ENCODE measurements at regions not wholly inside any gene's neighbourhood (a gene's known extent, or its start where the extent isn't known, plus 50 kb on each side); places are given as distances from the start of the nearest gene placed in this dataset.
"Not testable (repeated sequence)": the region's sequence is repeated elsewhere in the genome, so short reads cannot be mapped to it uniquely, and the experiment has no call there.

DNA sequence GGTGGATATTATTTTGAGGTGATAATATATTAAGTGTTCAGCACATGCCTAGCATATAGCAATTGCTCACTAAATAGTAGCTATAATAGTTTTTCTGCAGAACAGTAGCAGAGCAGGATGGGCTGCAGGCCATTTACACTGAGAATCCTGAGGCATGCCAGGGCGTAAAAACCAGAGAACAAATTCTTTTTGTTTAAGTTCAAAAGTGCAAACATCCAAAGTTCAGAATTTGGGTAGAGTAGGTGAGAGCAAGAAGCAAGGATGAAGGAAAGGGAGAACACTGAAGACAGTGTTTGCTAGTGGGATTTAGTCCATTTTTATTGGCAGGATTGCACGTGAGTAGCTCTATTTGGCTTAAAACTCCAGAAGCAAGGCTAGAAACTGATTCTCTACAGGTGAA is 72.0 kb upstream of the RHOBTB1 start:
- Histone ChIP-seq H3K9ac (no peak overlapping the region), H3K27ac (no peak overlapping the region), H4K20me1 (ENCODE audit: insufficient read depth) (no peaks in the 10 kb centered on the region), H3K27me3 (replicated peaks; ENCODE audit: insufficient read depth) (no peaks in the 10 kb centered on the region), H3K4me2 (ENCODE audit: unreplicated experiment) (no peak overlapping the region), H3K4me1 (ENCODE audit: insufficient read depth) (no peaks in the 10 kb centered on the region), H3K4me3 (no peak overlapping the region), H3K36me3 (ENCODE audit: low read depth) (no peaks in the 10 kb centered on the region), H2AFZ (no peak overlapping the region), H3F3A (ENCODE audit: insufficient read depth) (no peaks in the 10 kb centered on the region), H3K79me2 (ENCODE audit: insufficient read depth) (no peaks in the 10 kb centered on the region), H3K9me3 (ENCODE audit: low read depth) (no peaks in the 10 kb centered on the region), H3K9me2 (ENCODE audit: insufficient read depth) (no peaks in the 10 kb centered on the region)
- in situ Hi-C loops (cut with MboI): no loop called here
- TF ChIP-seq EZH2phosphoT487 (IDR thresholded peaks at IDR 0.05; ENCODE audit: insufficient read depth, low read depth): no peak
- TF ChIP-seq EZH2 (IDR thresholded peaks at IDR 0.05; ENCODE audit: insufficient read depth, poor library complexity, severe bottlenecking): no peak
- WGBS, 2 experiments (ENCODE audit: low coverage in 1 of 2, low lambda C conversion rate in 2 of 2, missing lambda C conversion rate in 2 of 2): 53 to 60% methylated on average over 2 of the region's 2 CpGs
- no peak for DNase-seq

DNA sequence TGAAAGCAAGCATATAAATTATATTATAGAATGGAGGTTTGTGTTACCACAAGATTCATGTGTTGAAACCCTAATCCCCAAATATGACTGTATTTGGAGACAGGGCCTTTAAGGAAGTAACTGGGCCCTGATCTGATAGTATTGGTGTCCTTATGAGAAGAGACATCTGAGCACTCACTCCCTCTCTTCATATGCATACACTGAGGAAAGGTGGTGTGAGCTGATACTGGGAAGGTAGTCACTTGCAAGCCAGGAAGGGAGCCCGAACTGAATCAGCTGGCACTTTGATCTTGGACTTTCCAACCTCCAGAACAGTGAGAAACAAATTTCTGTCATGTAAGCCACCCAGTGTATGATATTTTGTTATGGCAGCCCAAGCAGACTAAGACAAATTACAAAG is 66.9 kb upstream of the RHOBTB1 start:
- no peaks in the 10 kb centered on the region for H3K4me1 ChIP-seq (ENCODE audit: insufficient read depth)
- H2AFZ ChIP-seq: no peak overlapping the region
- H3F3A ChIP-seq (ENCODE audit: insufficient read depth): no peaks in the 10 kb centered on the region
- H3K9me2 ChIP-seq (ENCODE audit: insufficient read depth): no peaks in the 10 kb centered on the region
- 56 to 58% methylated on average over 1 of the region's 1 CpG for WGBS, 2 experiments (ENCODE audit: low coverage in 1 of 2, low lambda C conversion rate in 2 of 2, missing lambda C conversion rate in 2 of 2)
- H3K79me2 ChIP-seq (ENCODE audit: insufficient read depth): no peaks in the 10 kb centered on the region
- H3K36me3 ChIP-seq (ENCODE audit: low read depth): no peaks in the 10 kb centered on the region
- no peak overlapping the region for H3K4me3 ChIP-seq
- H3K27ac ChIP-seq: no peak overlapping the region
- H3K9ac ChIP-seq: no peak overlapping the region
- H3K27me3 ChIP-seq (replicated peaks; ENCODE audit: insufficient read depth): peaks cover 5% of the 10 kb centered on the region
- no peak for DNase-seq
- no peak for TF ChIP-seq EZH2 (IDR thresholded peaks at IDR 0.05; ENCODE audit: insufficient read depth, poor library complexity, severe bottlenecking)
- TF ChIP-seq EZH2phosphoT487 (IDR thresholded peaks at IDR 0.05; ENCODE audit: insufficient read depth, low read depth): no peak
- in situ Hi-C loops (cut with MboI): no loop called here
- H3K4me2 ChIP-seq (ENCODE audit: unreplicated experiment): no peak overlapping the region
- H3K9me3 ChIP-seq (ENCODE audit: low read depth): no peaks in the 10 kb centered on the region
- H4K20me1 ChIP-seq (ENCODE audit: insufficient read depth): no peaks in the 10 kb centered on the region

DNA sequence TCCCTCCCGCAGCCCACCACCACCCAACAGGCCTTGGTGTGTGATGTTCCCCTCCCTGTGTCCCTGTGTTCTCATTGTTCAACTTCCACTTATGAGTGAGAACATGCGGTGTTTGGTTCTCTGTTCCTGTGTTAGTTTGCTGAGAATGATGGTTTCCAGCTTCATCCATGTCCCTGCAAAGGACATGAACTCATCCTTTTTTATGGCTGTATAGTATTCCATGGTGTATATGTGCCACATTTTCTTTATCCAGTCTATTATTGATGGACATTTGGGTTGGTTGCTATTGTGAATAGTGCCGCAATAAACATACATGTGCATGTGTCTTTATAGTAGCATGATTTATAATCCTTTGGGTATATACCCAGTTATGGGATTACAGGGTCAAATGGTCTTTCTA is 59.1 kb upstream of the RHOBTB1 start:
- H4K20me1 ChIP-seq (ENCODE audit: insufficient read depth); H3K9me2 ChIP-seq (ENCODE audit: insufficient read depth); H3K79me2 ChIP-seq (ENCODE audit: insufficient read depth); DNase-seq; H2AFZ ChIP-seq; H3K4me2 ChIP-seq (ENCODE audit: unreplicated experiment); H3K36me3 ChIP-seq (ENCODE audit: low read depth); in situ Hi-C loops (cut with MboI); H3K27ac ChIP-seq; H3F3A ChIP-seq (ENCODE audit: insufficient read depth); H3K4me1 ChIP-seq (ENCODE audit: insufficient read depth); H3K9me3 ChIP-seq (ENCODE audit: low read depth); H3K9ac ChIP-seq; H3K4me3 ChIP-seq: not testable (repeated sequence)
- WGBS, 2 experiments (ENCODE audit: low coverage in 1 of 2, low lambda C conversion rate in 2 of 2, missing lambda C conversion rate in 2 of 2): 71 to 81% methylated on average over 3 of the region's 3 CpGs
- H3K27me3 ChIP-seq (replicated peaks; ENCODE audit: insufficient read depth): peaks cover 10% of the 10 kb centered on the region

DNA sequence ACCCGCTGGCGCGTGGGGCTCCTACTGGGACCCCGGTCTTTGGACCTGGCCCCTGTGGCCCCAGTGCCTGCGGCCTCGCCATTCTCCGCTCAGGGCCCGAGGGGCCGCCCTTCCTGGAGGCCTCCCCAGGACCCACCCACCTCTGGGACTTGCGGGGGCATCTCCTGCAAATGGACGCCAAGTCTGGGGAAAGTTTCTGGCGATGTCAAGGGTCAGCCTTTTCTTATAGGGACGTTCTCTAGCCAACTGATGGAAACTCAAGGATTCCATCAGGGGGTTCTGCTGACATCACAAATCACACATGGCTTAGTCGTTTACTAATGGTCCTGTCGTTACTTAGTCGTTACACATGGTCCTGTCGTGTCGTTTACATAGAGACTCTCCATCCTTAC is 57.7 kb upstream of the RHOBTB1 start:
- Histone ChIP-seq H3K4me2 (ENCODE audit: unreplicated experiment) (peak overlapping the region; percentile 19), H3K4me3 (peak overlapping the region; percentile 55), H3K27ac (no peak overlapping the region), H3K9ac (no peak overlapping the region), H3F3A (ENCODE audit: insufficient read depth) (no peaks in the 10 kb centered on the region), H3K4me1 (ENCODE audit: insufficient read depth) (no peaks in the 10 kb centered on the region), H3K36me3 (ENCODE audit: low read depth) (no peaks in the 10 kb centered on the region), H2AFZ (peak overlapping the region; percentile 59), H3K9me2 (ENCODE audit: insufficient read depth) (no peaks in the 10 kb centered on the region), H3K79me2 (ENCODE audit: insufficient read depth) (no peaks in the 10 kb centered on the region), H3K9me3 (ENCODE audit: low read depth) (no peaks in the 10 kb centered on the region), H3K27me3 (replicated peaks; ENCODE audit: insufficient read depth) (peaks cover 5% of the 10 kb centered on the region), H4K20me1 (ENCODE audit: insufficient read depth) (no peaks in the 10 kb centered on the region)
- no peak for TF ChIP-seq EZH2 (IDR thresholded peaks at IDR 0.05; ENCODE audit: insufficient read depth, poor library complexity, severe bottlenecking)
- no peak for TF ChIP-seq EZH2phosphoT487 (IDR thresholded peaks at IDR 0.05; ENCODE audit: insufficient read depth, low read depth)
- 66 to 70% methylated on average over 14 of the region's 18 CpGs for WGBS, 2 experiments (ENCODE audit: low coverage in 1 of 2, low lambda C conversion rate in 2 of 2, missing lambda C conversion rate in 2 of 2)
- no peak for DNase-seq
- in situ Hi-C loops (cut with MboI): no loop called here
